SIG-M5 (cell line): ENCODE measurements at regions not wholly inside any gene's neighbourhood (a gene's known extent, or its start where the extent isn't known, plus 50 kb on each side); places are given as distances from the start of the nearest gene placed in this dataset.
"Not testable (repeated sequence)": the region's sequence is repeated elsewhere in the genome, so short reads cannot be mapped to it uniquely, and the experiment has no call there.

Experiments
- DNase-seq: peaks from one replicate; lab custom pipeline; 2025; lab: John Stamatoyannopoulos, UW

DNA sequence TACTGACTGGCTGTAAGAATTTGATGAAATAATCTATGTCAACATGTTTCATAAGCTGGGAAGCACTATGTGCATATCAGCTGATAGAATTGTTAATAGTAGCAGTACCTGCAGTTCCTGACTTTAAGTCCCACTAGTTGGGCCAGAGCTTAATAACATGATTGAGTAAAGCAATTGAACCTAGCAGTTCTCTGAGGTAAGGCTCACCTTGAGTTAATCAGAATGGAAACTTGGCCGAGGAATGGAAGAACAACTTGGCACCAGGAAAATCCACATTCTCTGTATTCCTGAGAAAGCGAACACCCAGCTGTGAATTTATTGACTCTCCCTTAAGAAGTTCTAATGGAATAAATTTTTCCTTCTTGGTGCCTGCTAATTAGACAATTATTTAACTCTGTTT, 262.6 kb downstream of the IGSF11 start:
- no peak for DNase-seq

- DNase-seq = peak; percentile 59
Measured at GRCh38 chr3:118772547-118773011, 262.1 kb downstream of the IGSF11 start.

- no peak for DNase-seq
Measured at GRCh38 chr3:118775021-118775420, 259.6 kb downstream of the IGSF11 start.

DNA sequence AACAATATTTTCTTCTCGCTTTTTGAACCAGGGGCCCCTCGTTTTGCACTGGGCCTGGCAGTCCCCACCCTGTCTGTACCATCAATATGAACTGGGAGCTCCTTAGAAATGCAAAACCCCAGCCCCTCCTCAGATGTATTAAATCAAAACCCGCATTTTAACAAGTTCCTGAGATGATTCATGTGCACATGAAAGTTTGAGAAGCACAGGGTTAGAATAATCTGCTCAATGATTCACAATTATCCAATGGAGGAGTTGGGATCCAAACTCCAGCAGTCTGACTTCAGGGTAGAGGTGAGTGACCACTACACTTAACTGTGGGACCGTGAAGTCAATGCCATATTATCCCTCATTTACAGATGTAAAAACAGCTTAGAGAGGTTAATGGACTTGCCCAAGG, 256.4 kb downstream of the IGSF11 start:
- DNase-seq = no peak

- DNase-seq = no peak
Measured at GRCh38 chr3:118781232-118781631, 253.4 kb downstream of the IGSF11 start.

- no peak for DNase-seq
Measured at GRCh38 chr3:118781839-118782238, 252.8 kb downstream of the IGSF11 start.

DNA sequence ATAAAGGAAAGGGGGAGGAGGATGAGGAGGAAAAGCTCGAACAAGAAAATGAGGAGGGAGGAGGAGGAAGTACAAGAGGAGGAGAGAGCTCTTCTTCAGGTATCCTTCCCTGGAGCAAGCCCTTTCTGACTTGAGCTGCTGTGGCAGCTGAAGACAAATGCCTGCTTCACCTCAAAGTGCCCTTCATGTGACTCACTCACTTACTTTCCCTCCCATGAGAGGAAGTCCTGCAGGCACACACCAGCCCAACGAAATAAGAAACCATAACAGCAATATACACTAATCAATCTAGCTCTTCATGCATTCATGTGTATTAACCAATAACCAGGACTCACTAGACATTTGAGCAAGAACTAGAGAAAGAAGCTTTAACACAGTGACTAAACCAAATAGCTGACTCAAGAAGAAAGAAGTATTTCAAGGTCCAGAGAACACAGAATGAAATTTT, 251.9 kb downstream of the IGSF11 start:
- DNase-seq = no peak

GRCh38 chr3:118785415-118785814, 249.2 kb downstream of the IGSF11 start:
- DNase-seq = no peak

GRCh38 chr3:118791246-118791645, 243.4 kb downstream of the IGSF11 start:
- DNase-seq = no peak

DNA sequence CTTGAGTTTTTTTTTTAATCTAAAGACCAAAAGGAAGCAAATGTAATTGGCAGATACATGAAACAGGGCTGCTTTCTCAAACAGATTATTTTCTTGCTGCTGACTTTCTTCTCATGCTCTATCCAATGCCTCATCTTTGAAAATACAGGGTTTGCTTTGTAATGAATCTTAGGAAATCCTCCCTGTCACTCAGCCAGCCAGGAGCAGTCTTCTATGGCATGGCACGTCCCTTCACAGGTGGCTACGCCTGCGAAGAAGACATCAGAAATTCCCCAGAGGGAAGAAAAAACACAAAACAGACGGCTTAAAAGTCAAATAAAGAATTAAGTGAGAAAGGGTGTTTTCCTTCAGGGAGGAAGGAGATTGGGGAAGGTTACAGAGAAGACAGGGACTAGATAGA, 242.5 kb downstream of the IGSF11 start:
- DNase-seq = no peak

DNA sequence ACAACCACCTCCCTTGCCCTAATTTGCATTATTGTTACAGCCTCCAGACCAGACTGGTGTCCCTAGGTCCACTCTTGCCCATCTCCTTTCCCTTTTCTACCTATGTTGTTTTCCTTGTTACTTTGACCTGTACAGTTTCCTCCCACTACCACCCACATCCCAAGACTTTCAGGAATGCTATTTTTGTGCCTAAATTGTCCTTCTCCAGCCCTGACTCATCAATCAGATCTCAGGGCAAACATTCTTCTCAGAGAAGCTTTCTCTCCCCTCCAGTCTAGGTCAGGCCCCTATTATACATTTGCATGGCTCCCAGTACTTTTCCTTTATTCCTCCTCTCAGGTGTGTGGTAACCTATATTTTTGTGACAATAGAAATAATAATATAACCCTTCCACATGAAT, 241.5 kb downstream of the IGSF11 start:
- no peak for DNase-seq

DNA sequence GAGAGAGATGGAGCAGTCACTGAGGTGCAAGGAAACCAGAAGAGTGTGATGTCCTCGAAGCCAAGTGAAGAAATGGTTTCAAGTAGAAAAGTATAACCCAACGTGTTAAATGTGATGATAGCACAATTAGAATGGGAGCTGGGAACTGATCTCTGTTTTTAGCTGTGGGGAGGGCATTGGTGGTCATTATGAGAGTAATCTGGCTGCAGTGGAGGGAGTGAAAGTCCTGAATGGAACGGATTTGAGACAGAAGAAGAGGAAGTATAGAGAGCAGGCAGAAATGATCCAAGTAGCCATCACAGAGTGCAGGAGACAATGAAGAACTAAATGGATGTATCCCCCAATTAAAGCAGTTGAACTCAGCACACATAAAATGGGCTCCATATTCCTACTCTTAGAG, 235.3 kb downstream of the IGSF11 start:
- DNase-seq = no peak

GRCh38 chr3:118801899-118802298, 232.7 kb downstream of the IGSF11 start:
- DNase-seq = no peak

DNA sequence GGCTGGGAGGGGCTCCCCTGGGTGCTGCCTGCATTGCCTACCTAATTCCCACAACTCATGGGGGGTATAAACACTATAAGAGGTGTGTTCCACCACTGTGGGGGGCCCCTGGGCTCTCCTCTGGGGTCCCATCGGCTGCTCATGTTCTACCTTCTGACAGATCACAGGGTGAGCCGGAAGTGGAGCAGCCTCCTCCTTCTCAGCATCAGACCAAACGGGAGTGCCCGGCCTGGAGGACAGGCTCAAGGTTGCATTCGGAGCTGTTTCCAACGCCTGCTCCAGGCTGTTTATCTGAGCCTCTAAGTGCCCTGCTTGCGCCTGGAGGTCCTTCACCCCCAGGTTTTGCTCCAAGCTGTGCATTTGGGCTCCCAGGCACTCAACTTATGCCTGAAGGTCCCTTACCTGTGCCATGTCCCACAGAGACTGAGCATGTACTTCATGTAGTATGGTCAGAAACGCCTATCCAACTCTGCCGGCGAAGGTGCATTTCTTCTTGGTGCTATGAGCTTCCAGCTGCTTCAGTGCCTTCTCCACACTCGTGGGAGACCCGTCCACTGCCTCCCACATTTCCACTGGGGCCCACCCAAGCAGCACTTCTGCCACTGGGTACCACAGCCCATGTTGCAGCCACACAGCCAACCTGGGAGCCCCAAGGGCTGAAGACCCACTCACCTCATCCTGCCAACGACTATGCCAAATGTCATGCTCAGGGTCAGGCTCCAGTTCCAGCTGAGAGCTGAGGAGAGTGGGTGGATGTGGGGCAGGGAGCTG, 232.1 kb downstream of the IGSF11 start:
- DNase-seq = no peak

GRCh38 chr3:118803096-118803476, 231.6 kb downstream of the IGSF11 start:
- DNase-seq = no peak

GRCh38 chr3:118805007-118805406, 229.6 kb downstream of the IGSF11 start:
- no peak for DNase-seq

DNA sequence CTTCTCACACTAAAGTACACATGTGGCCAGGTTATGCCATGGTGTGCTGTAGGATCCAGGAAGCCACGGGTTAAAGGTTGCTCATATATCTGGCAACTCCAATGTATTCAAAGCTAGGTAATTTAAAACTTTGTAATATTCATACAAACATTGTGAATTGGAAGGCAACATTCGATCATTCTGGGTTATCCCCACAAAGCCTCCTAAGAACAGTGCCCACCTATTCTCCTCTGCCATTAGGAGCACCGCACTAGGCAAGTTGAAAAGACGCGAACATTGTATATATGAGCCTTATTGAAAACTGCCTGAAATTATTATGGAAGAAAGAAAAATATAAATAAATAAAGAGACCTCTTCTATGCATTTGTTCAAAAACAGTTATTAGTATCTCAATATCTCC, 228.2 kb downstream of the IGSF11 start:
- no peak for DNase-seq

DNA sequence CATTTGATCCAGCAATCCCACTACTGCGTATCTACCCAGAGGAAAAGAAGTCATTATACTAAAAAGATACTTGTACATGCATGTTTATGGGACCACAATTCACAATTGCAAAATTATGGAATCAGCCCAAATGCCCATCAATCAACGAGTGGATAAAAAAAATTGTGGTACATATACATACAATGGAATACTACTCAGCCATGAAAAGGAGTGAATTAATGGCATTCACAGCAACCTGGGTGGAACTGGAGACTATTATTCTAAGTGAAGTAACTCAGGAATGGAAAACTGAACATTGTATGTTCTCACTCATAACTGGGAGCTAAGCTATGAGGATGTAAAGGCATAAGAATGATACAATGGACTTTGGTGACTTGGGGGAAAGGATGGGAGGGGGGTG, 227.3 kb downstream of the IGSF11 start:
- not testable (repeated sequence) for DNase-seq

- no peak for DNase-seq
Measured at GRCh38 chr3:118808723-118809122, 225.9 kb downstream of the IGSF11 start.

- DNase-seq = no peak
Measured at GRCh38 chr3:118809696-118810498, 224.7 kb downstream of the IGSF11 start.

GRCh38 chr3:118810499-118811035, 224.1 kb downstream of the IGSF11 start:
- no peak for DNase-seq

- DNase-seq = no peak
Measured at GRCh38 chr3:118811236-118811732, 223.4 kb downstream of the IGSF11 start.

- DNase-seq = no peak
Measured at GRCh38 chr3:118813472-118813871, 221.2 kb downstream of the IGSF11 start.
